Esophagus squamous epithelium (tissue), 4 donors: ENCODE measurements at regions not wholly inside any gene's neighbourhood (a gene's known extent, or its start where the extent isn't known, plus 50 kb on each side); places are given as distances from the start of the nearest gene placed in this dataset.

Experiments used
- POLR2A ChIP-seq, 4 donors: fragments of 450-650 bp; IDR thresholded peaks; one replicate each; pipeline ENCODE4 v1.6.1; 2017; ENCODE audit warnings: antibody characterized with exemption in 4 of 4, mild to moderate bottlenecking in 4 of 4, moderate library complexity in 3 of 4
- TF ChIP-seq, protein P1 (sequence below), 6 experiments: fragments of 450-650 bp in 4 of 6; fragments of 200-600 bp in 2 of 6; sonication (generic) in 2 of 6; IDR thresholded peaks; one replicate each; pipeline ENCODE4 v1.5.1; 2016 to 2019; ENCODE audit warnings: antibody characterized with exemption in 6 of 6, mild to moderate bottlenecking in 4 of 6, moderate library complexity in 4 of 6

DNA sequence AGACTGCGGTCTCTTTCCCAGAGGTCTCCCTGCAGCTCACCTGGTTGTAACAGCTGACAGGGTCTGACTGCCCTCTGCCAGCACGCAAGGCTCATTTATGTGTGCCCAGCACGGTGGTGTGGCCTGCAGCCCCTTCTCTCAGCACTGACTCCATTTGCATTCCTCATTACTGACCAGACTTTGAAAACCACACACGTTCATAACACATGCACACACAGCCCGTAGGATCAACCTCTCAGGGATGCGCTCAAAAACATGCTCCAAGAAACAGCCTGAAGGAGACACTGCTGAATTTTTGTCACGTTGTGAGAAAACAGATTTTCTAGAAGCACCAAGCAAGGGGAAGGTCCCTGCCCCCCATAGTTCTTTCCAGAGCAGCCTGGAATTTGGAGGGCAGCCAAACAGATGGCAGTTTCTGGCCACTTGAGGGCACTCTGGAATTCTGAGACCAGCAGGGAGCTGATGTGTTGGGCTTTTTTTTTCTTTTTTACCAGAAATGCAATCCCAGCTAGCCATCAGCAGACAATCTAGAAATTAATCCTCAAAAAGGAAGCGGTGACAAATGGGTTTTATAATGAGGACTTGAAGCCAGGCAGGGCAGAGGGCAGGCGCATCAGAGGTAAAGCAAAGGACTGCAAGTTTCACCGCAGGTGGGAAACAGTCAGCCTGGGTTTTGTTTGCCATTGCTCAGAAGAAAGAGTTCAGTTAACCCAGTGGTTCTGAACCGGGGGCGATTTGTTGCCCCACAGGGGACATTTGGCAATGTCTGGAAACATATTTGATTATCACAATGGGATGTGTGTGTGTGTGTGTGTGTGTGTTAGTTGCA, 170.5 kb upstream of the PROK2 start:
- TF ChIP-seq, protein P1, sequence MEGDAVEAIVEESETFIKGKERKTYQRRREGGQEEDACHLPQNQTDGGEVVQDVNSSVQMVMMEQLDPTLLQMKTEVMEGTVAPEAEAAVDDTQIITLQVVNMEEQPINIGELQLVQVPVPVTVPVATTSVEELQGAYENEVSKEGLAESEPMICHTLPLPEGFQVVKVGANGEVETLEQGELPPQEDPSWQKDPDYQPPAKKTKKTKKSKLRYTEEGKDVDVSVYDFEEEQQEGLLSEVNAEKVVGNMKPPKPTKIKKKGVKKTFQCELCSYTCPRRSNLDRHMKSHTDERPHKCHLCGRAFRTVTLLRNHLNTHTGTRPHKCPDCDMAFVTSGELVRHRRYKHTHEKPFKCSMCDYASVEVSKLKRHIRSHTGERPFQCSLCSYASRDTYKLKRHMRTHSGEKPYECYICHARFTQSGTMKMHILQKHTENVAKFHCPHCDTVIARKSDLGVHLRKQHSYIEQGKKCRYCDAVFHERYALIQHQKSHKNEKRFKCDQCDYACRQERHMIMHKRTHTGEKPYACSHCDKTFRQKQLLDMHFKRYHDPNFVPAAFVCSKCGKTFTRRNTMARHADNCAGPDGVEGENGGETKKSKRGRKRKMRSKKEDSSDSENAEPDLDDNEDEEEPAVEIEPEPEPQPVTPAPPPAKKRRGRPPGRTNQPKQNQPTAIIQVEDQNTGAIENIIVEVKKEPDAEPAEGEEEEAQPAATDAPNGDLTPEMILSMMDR (IDR thresholded peaks at IDR 0.05), result peak in 5 of 6 experiments; percentile 46 to 72 (median 68)
- TF ChIP-seq POLR2A (IDR thresholded peaks at IDR 0.05), result no peak
